ENCODE measurements at regions not wholly inside any gene's neighbourhood (a gene's known extent, or its start where the extent isn't known, plus 50 kb on each side); places are given as distances from the start of the nearest gene placed in this dataset.

DNA sequence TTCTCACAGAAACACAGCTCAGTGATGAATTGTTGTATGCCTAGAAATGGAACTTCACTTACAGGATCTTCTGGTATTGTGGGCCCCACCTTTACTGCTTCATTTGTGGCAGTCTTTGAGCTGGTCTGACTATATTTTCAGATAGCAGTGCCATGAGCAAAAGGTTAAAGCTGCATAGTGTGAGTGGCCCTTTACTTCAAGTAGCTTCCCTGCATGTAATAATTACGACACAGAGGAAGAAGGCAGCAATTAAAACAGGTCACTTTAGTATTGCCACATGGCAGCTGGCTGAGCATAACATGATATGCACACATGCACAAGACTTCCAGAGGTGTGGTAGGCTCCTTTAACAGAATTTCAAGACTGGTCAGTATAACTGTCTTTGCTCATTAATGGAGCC lies 426.3 kb upstream of the ZEB2 start:
- TF ChIP-seq, protein P1, sequence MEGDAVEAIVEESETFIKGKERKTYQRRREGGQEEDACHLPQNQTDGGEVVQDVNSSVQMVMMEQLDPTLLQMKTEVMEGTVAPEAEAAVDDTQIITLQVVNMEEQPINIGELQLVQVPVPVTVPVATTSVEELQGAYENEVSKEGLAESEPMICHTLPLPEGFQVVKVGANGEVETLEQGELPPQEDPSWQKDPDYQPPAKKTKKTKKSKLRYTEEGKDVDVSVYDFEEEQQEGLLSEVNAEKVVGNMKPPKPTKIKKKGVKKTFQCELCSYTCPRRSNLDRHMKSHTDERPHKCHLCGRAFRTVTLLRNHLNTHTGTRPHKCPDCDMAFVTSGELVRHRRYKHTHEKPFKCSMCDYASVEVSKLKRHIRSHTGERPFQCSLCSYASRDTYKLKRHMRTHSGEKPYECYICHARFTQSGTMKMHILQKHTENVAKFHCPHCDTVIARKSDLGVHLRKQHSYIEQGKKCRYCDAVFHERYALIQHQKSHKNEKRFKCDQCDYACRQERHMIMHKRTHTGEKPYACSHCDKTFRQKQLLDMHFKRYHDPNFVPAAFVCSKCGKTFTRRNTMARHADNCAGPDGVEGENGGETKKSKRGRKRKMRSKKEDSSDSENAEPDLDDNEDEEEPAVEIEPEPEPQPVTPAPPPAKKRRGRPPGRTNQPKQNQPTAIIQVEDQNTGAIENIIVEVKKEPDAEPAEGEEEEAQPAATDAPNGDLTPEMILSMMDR (IDR thresholded peaks at IDR 0.05) = no peak
- TF ChIP-seq SIN3A (IDR thresholded peaks at IDR 0.05; ENCODE audit: borderline replicate concordance, insufficient read depth, low read depth, low read length) (no peak), POLR2AphosphoS5 (IDR thresholded peaks at IDR 0.05; ENCODE audit: low read depth, low read length) (no peak)
- TF ChIP-seq, protein P2, sequence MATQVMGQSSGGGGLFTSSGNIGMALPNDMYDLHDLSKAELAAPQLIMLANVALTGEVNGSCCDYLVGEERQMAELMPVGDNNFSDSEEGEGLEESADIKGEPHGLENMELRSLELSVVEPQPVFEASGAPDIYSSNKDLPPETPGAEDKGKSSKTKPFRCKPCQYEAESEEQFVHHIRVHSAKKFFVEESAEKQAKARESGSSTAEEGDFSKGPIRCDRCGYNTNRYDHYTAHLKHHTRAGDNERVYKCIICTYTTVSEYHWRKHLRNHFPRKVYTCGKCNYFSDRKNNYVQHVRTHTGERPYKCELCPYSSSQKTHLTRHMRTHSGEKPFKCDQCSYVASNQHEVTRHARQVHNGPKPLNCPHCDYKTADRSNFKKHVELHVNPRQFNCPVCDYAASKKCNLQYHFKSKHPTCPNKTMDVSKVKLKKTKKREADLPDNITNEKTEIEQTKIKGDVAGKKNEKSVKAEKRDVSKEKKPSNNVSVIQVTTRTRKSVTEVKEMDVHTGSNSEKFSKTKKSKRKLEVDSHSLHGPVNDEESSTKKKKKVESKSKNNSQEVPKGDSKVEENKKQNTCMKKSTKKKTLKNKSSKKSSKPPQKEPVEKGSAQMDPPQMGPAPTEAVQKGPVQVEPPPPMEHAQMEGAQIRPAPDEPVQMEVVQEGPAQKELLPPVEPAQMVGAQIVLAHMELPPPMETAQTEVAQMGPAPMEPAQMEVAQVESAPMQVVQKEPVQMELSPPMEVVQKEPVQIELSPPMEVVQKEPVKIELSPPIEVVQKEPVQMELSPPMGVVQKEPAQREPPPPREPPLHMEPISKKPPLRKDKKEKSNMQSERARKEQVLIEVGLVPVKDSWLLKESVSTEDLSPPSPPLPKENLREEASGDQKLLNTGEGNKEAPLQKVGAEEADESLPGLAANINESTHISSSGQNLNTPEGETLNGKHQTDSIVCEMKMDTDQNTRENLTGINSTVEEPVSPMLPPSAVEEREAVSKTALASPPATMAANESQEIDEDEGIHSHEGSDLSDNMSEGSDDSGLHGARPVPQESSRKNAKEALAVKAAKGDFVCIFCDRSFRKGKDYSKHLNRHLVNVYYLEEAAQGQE (IDR thresholded peaks at IDR 0.05; ENCODE audit: insufficient read depth in 1 of 2, low read depth in 2 of 2, low read length in 1 of 2) = no peak
